ENCODE measurements at regions not wholly inside any gene's neighbourhood (a gene's known extent, or its start where the extent isn't known, plus 50 kb on each side); places are given as distances from the start of the nearest gene placed in this dataset.

DNA sequence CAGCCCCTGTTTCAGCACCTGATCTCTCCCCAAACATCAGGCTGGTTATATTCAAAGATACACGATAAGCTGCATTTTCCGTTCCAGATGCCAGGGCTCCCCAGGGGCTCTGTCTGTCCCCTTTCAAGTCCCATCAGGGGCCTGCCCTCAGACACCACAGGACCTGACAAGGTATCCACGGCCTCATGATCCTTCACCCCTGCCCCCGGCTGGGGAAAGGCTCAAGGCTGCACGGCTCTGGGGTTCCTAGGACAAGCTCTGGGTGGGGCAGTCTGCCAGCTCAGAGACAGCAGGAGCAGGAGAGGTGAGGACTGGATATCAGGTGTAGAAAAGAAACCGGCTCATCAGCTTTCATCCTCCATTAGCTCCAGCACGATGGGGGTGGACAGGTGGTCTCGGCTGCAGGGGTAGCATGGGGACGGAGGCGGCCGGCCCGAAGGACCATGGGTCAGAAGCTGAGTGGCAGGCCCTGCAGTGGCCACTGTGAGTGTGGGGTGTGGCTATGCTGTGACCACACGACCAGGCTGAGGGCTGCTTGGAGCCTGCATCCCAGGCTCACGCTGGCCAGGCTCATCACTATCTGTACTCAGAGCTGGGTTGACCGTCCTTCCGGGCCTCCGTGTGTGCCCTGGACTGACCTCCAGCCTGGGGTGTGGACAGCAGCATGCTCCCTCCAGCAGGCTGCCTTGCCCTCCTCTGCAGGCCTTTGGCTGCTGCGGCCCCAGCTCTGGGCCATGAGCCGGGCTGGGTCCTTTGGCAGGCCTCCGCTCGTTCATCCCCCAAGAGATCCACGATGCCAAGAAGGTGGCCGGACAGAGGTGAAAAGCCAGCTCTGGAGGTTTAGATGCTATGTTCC lies 386.2 kb downstream of the THBS2 start:
- H3K27ac ChIP-seq (ENCODE audit: low read depth in 2 of 2, low read length in 1 of 2), result no peak overlapping the region
- no peak overlapping the region for H3K9ac ChIP-seq
- H3K4me3 ChIP-seq (ENCODE audit: low read depth in 2 of 2, low read length in 1 of 2), result no peak overlapping the region
- no peaks in the 10 kb centered on the region for H3F3A ChIP-seq (replicated peaks; ENCODE audit: insufficient read depth)
- no peaks in the 10 kb centered on the region for H3K27me3 ChIP-seq (ENCODE audit: insufficient read depth)
- no peaks in the 10 kb centered on the region; a peak in 1 of 4 replicates for H3K4me1 ChIP-seq (ENCODE audit: control insufficient read depth in 1 of 2, insufficient read depth in 2 of 2, low read depth in 1 of 2, low read length in 1 of 2)
- H3K4me2 ChIP-seq, result no peak overlapping the region
- no peaks in the 10 kb centered on the region for H3K9me3 ChIP-seq
- DNase-seq, result no peak
- TF ChIP-seq TAF1 (IDR thresholded peaks at IDR 0.05; ENCODE audit: borderline replicate concordance, low read depth, low read length), result no peak
- TF ChIP-seq RFX5 (IDR thresholded peaks at IDR 0.05; ENCODE audit: low read length), result no peak
- no peak for TF ChIP-seq YY1 (IDR thresholded peaks at IDR 0.05; ENCODE audit: low read depth)
- TF ChIP-seq TEAD4 (IDR thresholded peaks at IDR 0.05; ENCODE audit: borderline replicate concordance, insufficient read depth), result no peak
- TF ChIP-seq RCOR1 (IDR thresholded peaks at IDR 0.05; ENCODE audit: low read length), result no peak
- TF ChIP-seq, protein P1, sequence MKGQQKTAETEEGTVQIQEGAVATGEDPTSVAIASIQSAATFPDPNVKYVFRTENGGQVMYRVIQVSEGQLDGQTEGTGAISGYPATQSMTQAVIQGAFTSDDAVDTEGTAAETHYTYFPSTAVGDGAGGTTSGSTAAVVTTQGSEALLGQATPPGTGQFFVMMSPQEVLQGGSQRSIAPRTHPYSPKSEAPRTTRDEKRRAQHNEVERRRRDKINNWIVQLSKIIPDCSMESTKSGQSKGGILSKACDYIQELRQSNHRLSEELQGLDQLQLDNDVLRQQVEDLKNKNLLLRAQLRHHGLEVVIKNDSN (IDR thresholded peaks at IDR 0.05; ENCODE audit: borderline replicate concordance, low read depth), result no peak
- no peak for TF ChIP-seq FOXM1 (IDR thresholded peaks at IDR 0.05; ENCODE audit: low read depth)
- TF ChIP-seq CHD2 (IDR thresholded peaks at IDR 0.05; ENCODE audit: low read length, partially characterized antibody), result no peak
- no peak for TF ChIP-seq RXRA (IDR thresholded peaks at IDR 0.05; ENCODE audit: borderline replicate concordance, low read depth)
- no peak for TF ChIP-seq GATA2 (CRISPR knock-in tag; IDR thresholded peaks at IDR 0.05)
- TF ChIP-seq, protein P2, sequence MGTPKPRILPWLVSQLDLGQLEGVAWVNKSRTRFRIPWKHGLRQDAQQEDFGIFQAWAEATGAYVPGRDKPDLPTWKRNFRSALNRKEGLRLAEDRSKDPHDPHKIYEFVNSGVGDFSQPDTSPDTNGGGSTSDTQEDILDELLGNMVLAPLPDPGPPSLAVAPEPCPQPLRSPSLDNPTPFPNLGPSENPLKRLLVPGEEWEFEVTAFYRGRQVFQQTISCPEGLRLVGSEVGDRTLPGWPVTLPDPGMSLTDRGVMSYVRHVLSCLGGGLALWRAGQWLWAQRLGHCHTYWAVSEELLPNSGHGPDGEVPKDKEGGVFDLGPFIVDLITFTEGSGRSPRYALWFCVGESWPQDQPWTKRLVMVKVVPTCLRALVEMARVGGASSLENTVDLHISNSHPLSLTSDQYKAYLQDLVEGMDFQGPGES (IDR thresholded peaks at IDR 0.05; ENCODE audit: low read depth, low read length), result no peak
- TF ChIP-seq, protein P3, sequence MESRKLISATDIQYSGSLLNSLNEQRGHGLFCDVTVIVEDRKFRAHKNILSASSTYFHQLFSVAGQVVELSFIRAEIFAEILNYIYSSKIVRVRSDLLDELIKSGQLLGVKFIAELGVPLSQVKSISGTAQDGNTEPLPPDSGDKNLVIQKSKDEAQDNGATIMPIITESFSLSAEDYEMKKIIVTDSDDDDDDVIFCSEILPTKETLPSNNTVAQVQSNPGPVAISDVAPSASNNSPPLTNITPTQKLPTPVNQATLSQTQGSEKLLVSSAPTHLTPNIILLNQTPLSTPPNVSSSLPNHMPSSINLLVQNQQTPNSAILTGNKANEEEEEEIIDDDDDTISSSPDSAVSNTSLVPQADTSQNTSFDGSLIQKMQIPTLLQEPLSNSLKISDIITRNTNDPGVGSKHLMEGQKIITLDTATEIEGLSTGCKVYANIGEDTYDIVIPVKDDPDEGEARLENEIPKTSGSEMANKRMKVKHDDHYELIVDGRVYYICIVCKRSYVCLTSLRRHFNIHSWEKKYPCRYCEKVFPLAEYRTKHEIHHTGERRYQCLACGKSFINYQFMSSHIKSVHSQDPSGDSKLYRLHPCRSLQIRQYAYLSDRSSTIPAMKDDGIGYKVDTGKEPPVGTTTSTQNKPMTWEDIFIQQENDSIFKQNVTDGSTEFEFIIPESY (IDR thresholded peaks at IDR 0.05; ENCODE audit: borderline replicate concordance, low read depth), result no peak
- no peak for TF ChIP-seq FOXJ3 (CRISPR knock-in tag; IDR thresholded peaks at IDR 0.05)
- no peak for TF ChIP-seq NFIC (IDR thresholded peaks at IDR 0.05; ENCODE audit: borderline replicate concordance)
- no peak for TF ChIP-seq FOSL2 (IDR thresholded peaks at IDR 0.05; ENCODE audit: borderline replicate concordance, low read depth)
- no peak for TF ChIP-seq TCF12 (IDR thresholded peaks at IDR 0.05)
- TF ChIP-seq, protein P4, sequence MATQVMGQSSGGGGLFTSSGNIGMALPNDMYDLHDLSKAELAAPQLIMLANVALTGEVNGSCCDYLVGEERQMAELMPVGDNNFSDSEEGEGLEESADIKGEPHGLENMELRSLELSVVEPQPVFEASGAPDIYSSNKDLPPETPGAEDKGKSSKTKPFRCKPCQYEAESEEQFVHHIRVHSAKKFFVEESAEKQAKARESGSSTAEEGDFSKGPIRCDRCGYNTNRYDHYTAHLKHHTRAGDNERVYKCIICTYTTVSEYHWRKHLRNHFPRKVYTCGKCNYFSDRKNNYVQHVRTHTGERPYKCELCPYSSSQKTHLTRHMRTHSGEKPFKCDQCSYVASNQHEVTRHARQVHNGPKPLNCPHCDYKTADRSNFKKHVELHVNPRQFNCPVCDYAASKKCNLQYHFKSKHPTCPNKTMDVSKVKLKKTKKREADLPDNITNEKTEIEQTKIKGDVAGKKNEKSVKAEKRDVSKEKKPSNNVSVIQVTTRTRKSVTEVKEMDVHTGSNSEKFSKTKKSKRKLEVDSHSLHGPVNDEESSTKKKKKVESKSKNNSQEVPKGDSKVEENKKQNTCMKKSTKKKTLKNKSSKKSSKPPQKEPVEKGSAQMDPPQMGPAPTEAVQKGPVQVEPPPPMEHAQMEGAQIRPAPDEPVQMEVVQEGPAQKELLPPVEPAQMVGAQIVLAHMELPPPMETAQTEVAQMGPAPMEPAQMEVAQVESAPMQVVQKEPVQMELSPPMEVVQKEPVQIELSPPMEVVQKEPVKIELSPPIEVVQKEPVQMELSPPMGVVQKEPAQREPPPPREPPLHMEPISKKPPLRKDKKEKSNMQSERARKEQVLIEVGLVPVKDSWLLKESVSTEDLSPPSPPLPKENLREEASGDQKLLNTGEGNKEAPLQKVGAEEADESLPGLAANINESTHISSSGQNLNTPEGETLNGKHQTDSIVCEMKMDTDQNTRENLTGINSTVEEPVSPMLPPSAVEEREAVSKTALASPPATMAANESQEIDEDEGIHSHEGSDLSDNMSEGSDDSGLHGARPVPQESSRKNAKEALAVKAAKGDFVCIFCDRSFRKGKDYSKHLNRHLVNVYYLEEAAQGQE (IDR thresholded peaks at IDR 0.05; ENCODE audit: low read depth, low read length), result no peak
- TF ChIP-seq, protein P5, sequence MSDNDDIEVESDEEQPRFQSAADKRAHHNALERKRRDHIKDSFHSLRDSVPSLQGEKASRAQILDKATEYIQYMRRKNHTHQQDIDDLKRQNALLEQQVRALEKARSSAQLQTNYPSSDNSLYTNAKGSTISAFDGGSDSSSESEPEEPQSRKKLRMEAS (IDR thresholded peaks at IDR 0.05; ENCODE audit: low read depth), result no peak
- WGBS (ENCODE audit: low lambda C conversion rate), result 47% methylated on average over 13 of the region's 23 CpGs
- POLR2A ChIA-PET, result no interaction called here
- no peaks in the 10 kb centered on the region for H3K9me2 ChIP-seq
- no peaks in the 10 kb centered on the region for H4K20me1 ChIP-seq (ENCODE audit: insufficient read depth)
- H3K36me3 ChIP-seq (replicated peaks in 1 of 2; ENCODE audit: control insufficient read depth in 1 of 2, insufficient read depth in 2 of 2, low read length in 1 of 2), result no peaks in the 10 kb centered on the region
- CTCF ChIA-PET, result interaction anchor here (0.6 to 1.5 kb wide), 5 partner anchors 10 to 251 kb away, joined by 3 to 5 read pairs (median 3); no protein-coding TSS in a partner anchor
- H3K79me2 ChIP-seq (ENCODE audit: insufficient read depth), result no peaks in the 10 kb centered on the region
- H2AFZ ChIP-seq (ENCODE audit: low read depth), result no peak overlapping the region
